Activated CD4-positive, CD25-positive, alpha-beta regulatory T cell treated with anti-CD3 and anti-CD28 coated beads, Interleukin-2, amount 50 U/mL, for 16 hours (primary cell): ENCODE measurements at regions not wholly inside any gene's neighbourhood (a gene's known extent, or its start where the extent isn't known, plus 50 kb on each side); places are given as distances from the start of the nearest gene placed in this dataset.
"Not testable (repeated sequence)": the region's sequence is repeated elsewhere in the genome, so short reads cannot be mapped to it uniquely, and the experiment has no call there.

Experiments used
- DNase-seq: peaks from one replicate; pipeline ENCODE4 v3.0.0-alpha.2; 2020; ENCODE audit warnings: low read depth, low spot score

DNA sequence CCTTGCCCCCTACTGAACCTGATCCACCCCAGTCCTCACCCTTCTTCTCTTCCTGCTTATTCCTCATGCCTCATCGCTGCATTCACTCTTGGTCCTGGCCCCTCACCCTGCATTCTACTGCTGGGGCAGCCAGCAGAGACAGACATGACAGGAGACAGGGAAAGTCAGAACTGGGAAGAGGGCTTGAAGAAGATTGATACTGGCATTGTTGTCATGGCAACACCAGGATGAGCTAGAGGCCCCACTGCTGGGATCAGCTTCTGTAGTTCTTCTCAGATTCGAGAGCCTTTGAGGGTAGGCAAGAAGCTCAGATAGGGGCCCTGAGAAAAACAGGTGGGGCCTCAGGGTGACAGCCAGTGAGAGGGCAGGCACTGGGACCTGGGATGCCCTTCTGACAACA lies 264.3 kb downstream of the MIAT start:
- DNase-seq: no peak

DNA sequence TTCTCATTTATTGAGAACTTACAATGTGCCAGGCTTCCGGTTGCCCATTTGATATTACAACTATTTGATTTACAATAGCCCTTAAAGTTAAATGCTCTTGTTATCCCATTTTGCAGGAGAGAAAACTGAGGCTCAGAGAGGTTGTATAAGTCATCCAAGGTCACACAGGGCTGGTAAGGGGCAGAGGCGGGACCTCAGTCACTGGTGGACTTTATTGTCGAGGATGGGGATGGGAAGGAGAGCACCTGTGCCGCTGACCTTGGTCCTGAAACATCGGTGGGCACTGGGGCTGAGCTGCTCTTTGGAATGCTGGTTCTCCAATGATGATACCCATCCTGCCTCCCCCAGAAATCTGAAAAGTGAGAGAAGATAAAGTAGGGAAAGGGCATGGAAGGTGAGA lies 265.4 kb downstream of the MIAT start:
- DNase-seq: no peak

DNA sequence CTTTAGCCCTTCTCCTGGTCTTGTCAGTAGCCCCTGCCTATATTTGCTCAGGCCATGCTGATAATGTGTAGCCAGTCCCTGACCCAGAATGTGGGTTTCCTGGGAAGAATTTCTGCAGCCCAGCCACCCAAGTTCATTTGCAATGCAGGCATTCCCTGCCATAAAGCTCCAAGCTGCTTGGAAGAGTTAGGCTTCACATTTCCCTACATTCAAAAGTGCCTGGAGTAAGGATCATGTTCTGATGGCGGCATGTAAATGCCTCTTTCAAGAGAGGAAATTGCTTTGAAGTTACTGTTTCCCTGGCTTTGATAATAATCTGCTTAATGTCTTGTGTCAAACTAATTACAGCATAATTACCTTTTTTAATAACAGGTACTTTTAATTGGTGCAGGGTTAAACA lies 266.1 kb downstream of the MIAT start:
- no peak for DNase-seq

DNA sequence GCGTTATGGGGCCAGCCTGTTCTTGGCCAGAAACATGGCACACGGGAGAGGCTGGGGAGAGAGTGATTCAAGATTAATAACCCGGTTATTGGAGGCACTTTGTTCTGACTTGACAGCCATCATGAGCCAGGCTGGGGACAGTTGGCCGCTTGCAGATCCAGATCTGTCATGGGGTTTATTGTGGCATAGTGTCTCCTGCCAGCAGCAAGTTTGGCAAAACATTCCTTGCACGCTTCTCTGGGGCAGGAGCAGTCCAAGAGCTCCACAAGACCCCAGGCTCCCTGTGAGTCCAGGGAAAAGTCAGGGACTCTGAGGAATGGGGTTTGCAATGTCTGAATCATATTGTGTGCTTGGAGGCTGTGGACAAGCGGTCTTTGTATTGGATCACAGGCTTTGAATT lies 270.4 kb downstream of the MIAT start:
- DNase-seq: no peak

DNA sequence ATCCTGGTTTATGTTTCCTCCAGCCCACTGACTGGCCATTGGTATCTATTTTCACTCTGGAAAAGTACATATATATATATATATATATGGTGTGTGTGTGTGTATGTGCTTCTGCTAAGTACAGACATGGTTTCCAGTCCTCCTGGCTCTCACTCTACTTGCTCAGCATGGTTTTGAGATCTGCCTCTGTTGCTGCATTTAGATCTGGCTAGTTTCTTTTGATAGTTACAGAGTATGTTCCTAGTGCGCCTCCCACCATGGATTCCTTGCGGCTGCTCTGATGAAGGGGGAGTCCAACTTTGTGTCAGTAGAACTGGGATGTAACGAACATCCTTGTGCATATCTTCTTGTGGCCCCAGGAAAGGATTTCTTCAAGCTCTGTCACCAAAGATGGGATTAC lies 274.1 kb downstream of the MIAT start:
- no peak for DNase-seq

DNA sequence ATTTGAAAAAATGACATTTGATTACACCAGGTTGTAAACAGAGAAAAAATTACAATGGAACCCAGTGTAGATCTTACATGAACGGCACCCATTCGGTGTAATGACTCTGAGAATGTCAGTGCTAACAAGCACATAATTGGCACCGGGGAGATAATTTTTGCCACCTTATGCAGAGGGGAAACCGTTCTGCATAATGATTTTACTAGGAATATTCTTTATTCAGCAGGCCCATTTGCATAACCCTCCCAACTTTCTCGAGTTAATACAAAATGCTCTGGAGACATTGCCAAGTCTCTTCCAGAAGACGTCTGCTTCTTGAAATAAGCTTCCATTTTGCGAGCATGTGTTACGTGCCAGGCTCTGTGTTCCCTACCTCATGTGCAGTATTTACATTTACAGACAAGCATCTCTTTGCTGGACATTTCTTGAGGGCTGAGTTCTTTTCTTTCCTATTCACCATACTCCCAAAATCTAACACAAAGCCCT lies 275.8 kb downstream of the MIAT start:
- DNase-seq: no peak

DNA sequence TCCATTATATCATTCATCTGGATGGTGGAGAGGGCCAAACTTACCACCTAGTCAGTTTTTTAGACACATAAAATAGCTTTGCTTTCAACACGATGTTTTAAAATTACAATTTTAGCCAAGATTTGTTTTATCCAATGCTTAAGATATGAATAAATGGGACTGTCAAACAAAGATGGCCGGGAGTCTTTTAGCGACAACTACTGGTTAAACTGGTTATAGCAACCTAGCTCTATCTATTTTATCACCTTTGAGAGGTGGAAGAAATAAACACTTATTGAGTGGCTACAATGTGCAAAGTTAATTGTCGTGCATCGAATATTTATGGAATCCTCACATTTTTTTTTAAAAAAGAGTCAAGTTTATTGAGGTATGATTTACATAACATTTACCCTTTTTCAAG lies 279.8 kb downstream of the MIAT start:
- no peak for DNase-seq

DNA sequence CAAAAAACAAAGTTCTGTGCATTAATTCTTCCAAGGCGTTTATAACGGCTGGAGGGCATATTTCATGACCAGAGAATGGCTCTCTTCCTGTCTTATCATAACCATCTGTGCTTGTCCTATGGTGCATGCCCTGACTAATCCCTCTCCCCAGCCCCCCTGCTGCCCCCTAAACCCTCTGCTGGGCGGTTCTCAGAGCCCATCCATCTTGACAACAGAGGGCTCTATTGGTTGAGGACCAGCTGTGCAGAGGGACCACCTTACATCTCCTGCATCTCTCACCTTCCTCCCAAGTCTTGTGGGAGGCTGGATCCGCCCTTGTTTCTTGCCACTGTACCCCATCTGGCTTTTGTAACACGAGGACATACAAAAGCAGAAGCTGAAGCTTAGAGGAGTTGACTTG lies 282.1 kb downstream of the MIAT start:
- DNase-seq: no peak

DNA sequence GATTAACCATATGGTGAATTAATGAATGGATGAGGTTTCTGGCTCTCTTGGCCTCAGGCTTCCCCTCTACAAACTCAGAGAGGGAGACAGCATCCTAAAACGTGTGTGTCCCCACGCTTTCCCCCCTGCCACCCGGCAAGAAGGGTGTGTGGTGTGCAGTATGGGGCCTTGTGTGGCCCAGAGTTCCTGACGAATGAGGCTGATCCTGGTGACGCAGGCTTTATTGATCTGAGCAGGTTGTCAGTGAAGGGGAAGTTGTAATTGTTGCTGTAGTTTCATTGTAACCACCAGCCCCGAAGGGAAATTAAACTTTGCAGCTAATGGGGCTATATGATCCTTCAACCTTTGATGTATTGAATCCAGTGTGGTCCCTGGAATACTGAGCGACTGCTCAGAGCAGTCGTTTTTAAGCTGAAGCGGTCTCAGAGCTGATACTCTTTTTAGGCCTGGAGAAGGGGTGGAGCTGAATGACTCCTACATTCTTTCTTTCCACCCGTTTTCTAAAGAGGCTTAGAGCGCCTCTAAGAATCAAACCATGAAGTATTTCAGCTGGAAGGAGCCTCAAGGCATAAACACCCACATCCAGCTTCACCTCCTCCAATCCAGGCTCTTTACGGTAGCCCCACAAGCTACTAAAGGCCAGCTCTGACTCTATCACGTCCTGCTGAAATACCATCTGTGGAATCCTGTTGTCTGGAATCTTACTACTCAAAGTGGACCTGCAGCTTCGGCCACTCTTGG lies 284.7 kb downstream of the MIAT start:
- DNase-seq: no peak

DNA sequence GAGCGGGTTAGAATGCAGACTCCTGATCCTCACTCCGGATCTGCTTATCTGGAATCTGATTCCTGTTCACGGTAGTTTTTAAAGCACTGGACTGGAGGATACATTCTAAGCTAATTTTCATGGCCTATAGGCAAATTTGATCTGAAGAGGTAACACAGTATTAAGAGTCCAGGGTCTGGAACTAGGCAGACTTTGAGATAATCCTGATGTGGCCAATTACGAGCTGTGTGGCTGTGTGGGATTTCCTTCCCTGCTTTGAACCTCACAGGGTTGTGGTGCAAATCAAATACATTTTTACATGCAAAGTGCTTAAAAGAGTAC lies 285.2 kb downstream of the MIAT start:
- DNase-seq: no peak

DNA sequence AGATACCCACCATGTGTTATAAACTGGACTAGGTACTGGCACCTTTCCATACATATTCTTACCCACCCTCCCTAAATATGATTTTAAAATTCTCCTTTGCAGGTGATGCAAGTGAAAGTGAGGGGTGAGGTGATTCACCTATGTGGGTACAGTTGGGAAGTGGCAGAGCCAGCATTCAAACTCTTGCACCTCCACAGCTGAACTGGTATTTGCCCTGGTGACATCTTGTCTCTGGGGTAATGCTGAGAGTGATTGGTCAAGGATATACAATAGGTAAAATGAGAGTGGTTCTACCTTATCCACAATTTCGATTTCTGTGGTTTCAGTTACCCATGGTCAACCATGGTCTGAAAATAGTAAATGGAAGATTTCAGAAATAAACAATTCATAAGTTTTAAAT lies 288.2 kb downstream of the MIAT start:
- no peak for DNase-seq

DNA sequence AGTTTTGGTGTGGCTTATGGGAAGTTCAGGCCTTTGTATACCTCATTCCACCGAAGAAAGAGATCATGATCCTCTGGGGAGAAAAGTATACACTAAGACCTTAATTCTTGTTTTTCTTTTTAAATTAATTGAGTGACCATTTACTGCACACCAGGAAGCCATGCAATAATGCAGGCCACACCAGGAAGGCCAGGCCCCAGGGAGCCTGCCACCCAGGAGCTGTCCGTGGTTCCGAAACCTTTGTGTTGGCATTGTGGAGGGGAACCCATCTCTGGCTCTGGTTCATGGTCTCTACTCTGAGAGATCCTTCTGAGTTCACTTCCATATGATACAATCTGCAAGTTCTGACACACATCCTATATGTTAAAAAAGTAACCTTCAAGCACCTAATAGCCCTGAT lies 291.8 kb downstream of the MIAT start:
- DNase-seq: no peak

DNA sequence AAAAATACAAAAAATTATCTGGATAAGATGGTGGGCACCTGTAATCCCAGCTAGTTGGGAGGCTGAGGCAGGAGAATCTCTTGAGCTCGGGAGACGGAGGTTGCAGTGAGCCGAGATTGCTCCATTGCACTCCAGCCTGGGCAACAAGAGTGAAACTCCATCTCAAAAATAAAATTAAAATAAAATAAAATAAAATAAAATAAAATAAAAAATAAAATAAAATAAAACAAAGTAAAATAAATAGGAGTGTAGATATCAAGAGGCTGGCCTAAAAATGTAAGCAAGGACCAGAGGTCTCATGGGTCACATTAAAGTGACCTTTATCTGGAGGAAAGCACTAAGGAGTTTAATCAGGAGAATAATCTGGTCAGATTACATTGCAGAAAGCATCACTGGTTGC lies 293.8 kb downstream of the MIAT start:
- DNase-seq: not testable (repeated sequence)

DNA sequence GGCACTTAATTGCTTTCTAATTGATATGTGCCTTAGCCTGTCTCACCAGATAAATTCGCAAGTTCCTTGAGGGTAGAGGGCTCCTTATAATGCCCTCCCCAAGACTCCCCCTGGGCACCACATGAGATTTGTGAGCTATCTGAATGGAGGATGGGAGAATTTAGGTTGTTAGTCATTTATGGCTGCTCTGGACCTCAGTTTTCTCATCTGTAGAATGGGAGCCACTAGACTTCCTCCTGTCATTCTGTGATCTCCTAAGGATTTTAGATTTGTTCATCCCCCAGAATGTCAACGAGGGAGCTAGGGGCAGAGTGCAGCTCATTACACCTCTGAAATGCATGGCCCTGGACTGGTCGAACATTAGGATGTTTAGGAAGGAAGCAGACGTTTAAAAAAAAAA lies 294.6 kb downstream of the MIAT start:
- DNase-seq: no peak

DNA sequence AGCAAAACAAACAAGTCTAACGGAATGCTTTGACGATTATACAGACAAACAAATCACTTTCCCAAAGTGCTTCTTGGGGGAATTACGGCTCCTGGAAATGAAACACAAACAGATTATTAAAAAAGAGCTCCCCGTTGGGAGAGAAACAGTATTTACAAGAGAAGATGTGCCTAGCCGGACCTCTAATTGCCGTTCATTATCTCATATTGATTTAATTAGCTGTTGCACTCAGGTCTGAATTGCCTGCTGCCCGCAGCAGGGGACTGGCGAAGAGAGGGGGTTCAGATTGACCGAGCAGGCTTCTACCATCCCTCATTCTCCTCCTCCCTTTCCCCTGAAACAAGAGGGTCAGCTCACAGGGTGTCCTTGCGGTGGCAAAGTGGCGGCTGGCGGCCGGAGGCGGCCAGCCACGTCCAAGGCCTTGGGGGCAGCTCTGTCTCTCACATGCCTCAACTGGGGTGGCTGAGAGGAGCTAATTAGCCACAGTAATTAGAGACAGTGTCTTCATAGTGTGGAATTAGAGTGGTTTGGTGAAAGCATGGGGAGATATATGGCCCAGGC lies 295.1 kb downstream of the MIAT start:
- DNase-seq: no peak

DNA sequence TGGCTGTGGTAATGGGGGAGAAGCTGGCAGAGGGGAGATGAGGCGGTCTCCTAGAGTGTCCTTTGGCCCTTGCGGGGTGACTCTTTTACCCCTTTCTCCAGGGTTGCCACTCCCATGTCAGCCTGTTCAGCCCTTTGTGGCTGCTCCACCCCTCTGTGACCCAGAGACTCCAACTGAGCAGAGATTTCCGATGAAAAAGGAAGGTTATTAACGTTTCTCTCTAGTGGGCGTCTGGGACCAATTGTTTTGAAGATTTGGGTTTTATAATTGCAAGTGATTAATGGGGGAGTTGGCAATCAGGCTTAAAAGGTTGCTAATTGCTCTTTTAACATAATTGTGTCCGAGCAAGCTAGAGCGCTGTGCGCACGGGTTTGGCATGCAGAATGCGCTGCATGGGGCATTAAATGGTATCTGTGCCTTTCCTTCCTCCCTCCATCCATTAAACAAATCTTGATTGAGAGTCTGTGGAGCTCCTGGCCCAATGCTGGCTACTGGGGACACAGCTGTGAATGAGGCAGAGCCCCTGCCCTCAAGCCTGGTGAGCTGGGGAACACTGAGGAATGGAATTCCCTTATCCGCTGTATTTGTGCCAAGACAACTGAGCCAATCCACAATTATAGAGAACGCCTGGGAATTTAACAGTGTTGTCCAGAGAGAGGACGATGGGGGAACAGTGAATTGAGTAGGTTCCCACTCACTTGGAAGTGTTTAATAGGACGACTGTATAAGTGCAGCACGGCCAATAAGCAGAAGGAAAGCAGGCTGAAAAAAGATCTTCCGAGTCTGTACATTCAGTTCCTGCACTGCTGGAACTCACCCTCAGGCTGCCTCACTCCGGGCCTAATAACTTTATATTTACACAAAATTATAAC lies 295.9 kb downstream of the MIAT start:
- DNase-seq: no peak

DNA sequence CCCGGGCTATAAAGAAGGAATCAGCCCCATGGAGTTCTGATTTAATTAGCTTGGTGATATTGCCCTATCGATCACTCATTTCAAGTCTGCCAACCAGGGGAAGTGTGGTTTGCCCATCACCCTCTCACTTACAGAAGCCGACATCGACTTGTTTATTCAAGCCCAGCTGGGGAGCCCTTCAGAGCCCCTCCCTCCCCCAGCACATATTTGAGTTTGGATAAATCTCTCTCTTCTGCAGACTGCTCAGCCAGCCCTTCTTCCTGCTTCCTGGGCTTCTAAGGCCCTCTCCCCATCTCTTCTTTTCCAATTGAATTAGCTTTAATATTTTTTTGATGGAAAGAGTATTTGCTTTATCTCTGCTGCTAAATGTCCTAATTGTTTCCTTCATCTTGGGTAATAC lies 299.0 kb downstream of the MIAT start:
- DNase-seq: no peak

DNA sequence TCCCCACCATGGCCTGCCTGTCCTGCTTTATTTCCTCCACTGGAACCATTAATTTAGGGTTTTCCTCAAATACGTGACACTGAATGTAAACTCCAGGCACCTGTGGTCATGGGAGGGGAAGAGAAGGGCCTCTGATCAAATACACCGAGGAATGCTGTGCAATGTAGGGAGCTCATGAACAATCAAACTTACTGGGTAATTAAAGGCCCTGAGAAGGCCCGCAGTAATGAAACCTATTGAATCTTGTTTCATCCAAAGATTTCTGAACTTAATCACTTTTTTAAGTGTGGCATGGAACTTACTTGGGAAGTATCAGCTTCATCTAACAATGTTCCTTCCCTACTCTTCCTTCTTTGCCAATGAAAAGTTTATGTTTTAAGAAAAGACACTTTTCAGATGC lies 299.8 kb downstream of the MIAT start:
- no peak for DNase-seq

DNA sequence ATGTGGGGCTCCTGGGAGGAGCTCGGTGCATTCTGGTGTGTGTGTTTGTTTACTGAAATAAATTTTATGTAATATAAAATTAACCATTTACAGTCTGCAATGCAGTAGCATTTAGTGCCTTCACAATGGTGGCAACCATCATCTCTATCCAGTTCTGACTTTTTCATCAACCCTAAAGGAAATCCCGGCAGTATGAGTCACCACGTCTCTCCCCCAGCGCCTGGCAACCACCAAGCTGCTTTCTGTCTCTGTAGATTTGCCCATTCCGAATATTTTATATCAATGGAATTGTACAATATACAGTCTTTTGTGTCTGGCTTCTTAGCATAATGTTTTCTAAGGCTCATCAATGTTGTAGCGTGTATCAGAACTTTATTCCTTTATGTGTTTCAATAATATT lies 300.5 kb downstream of the MIAT start:
- no peak for DNase-seq

DNA sequence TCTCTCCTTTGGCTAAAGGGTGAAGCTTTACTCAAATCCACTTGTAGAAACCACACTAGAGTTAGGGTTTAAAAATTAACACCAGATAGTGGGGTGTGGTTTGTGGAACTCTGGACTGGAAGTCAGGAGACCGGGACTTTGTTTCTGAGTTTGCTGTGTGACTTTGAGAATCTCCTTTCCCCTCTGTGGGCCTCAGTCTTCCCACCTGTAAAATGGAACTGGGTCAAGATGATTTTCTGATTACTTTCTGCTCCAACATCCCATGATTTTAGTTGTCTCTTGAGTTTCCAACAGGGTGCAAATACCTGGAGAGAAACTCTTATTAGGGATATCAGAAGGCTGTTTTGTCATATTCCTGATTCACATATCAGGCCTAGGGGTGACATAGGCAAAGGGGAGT lies 301.0 kb downstream of the MIAT start:
- DNase-seq: no peak

DNA sequence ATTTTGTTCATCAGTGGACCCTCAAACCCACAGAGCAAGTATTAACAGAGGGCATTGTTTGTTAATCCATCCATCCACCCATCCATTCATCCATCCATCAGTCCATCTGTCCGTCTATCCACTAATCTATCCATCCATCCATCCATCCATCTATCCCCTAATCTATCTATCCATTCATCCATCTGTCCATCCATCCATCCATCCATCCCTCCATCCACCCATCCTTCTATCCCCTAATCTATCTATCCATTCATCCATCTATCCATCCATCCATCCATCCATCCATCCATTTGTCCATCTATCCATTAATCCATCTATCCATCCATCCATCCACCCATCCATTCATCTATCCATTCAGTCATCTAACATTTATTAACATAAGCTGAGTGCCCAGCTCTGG lies 307.3 kb downstream of the MIAT start:
- no peak for DNase-seq

DNA sequence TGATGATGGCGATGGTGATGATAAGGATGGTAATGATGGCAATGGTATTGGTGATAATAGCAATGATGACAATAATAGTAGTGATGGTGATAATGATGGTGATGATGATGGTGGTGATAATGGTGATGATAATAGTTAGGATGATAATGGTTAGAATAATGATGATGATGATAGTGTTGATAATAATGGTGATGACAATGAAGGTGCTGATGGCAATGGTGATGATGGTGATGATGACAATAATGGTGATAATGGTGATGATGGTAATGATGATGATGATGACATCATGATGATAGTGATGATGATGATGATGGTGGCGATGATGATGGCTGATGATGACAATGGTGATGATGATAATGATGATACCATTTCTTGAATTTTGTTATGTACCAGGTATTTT lies 309.9 kb downstream of the MIAT start:
- no peak for DNase-seq
